ENCODE measurements at regions not wholly inside any gene's neighbourhood (a gene's known extent, or its start where the extent isn't known, plus 50 kb on each side); places are given as distances from the start of the nearest gene placed in this dataset.

- Histone ChIP-seq H3K36me3 (no peaks in the 10 kb centered on the region), H3K27me3 (no peaks in the 10 kb centered on the region), H3K4me3 (no peak overlapping the region), H3K9me3 (no peaks in the 10 kb centered on the region), H3K4me1 (no peaks in the 10 kb centered on the region), H3K27ac (no peak overlapping the region)
- in situ Hi-C loops (cut with MboI; ENCODE audit: low pct_ligation_motif_present in 1 of 4, low pct_unique_long_range_greater_than_20kb in 1 of 4, low sequenced_read_pairs in 3 of 4) (no loop called here), intact Hi-C loops (cut with DNase I; ENCODE audit: low total_unique reads) (no loop called here)
- DNase-seq = no peak
- WGBS, 2 donors (ENCODE audit: low coverage in 1 of 2) = 68 to 100% methylated on average over 1 to 4 of the region's 4 CpGs
- TF ChIP-seq POLR2AphosphoS5 (IDR thresholded peaks at IDR 0.05) (no peak), EP300 (IDR thresholded peaks at IDR 0.05; ENCODE audit: low read depth) (no peak), CTCF (IDR thresholded peaks at IDR 0.05) (no peak), POLR2A (IDR thresholded peaks at IDR 0.05) (no peak)
Measured at GRCh38 chr13:89827552-89827951, 1519.9 kb upstream of the MIR17HG start.

- 82 to 85% methylated on average over 3 of the region's 3 CpGs for WGBS, 2 donors (ENCODE audit: low coverage in 1 of 2)
- H3K27ac ChIP-seq = no peak overlapping the region
- H3K4me1 ChIP-seq = no peaks in the 10 kb centered on the region
- H3K9me3 ChIP-seq = no peaks in the 10 kb centered on the region
- H3K27me3 ChIP-seq = no peaks in the 10 kb centered on the region
- in situ Hi-C loops (cut with MboI; ENCODE audit: low pct_ligation_motif_present in 1 of 4, low pct_unique_long_range_greater_than_20kb in 1 of 4, low sequenced_read_pairs in 3 of 4) (no loop called here), intact Hi-C loops (cut with DNase I; ENCODE audit: low total_unique reads) (no loop called here)
- no peak for TF ChIP-seq EP300 (IDR thresholded peaks at IDR 0.05; ENCODE audit: low read depth)
- no peak for TF ChIP-seq CTCF (IDR thresholded peaks at IDR 0.05)
- no peak for TF ChIP-seq POLR2A (IDR thresholded peaks at IDR 0.05)
- no peak for TF ChIP-seq POLR2AphosphoS5 (IDR thresholded peaks at IDR 0.05)
- H3K4me3 ChIP-seq = no peak overlapping the region
- DNase-seq = no peak
- H3K36me3 ChIP-seq = no peaks in the 10 kb centered on the region
Measured at GRCh38 chr13:89828506-89828905, 1519.0 kb upstream of the MIR17HG start.

GRCh38 chr13:89831157-89831556, 1516.3 kb upstream of the MIR17HG start:
- H3K4me3 ChIP-seq = no peak overlapping the region
- H3K36me3 ChIP-seq = no peaks in the 10 kb centered on the region
- H3K9me3 ChIP-seq = no peaks in the 10 kb centered on the region
- no peaks in the 10 kb centered on the region for H3K27me3 ChIP-seq
- intact Hi-C loops (cut with DNase I; ENCODE audit: low total_unique reads) (no loop called here), in situ Hi-C loops (cut with MboI; ENCODE audit: low pct_ligation_motif_present in 1 of 4, low pct_unique_long_range_greater_than_20kb in 1 of 4, low sequenced_read_pairs in 3 of 4) (no loop called here)
- H3K4me1 ChIP-seq = no peaks in the 10 kb centered on the region
- TF ChIP-seq EP300 (IDR thresholded peaks at IDR 0.05; ENCODE audit: low read depth) (no peak), POLR2AphosphoS5 (IDR thresholded peaks at IDR 0.05) (no peak), CTCF (IDR thresholded peaks at IDR 0.05) (no peak), POLR2A (IDR thresholded peaks at IDR 0.05) (no peak)
- 49 to 67% methylated on average over 3 of the region's 3 CpGs for WGBS, 2 donors (ENCODE audit: low coverage in 1 of 2)
- DNase-seq = no peak
- no peak overlapping the region for H3K27ac ChIP-seq

- DNase-seq = no peak
- intact Hi-C loops (cut with DNase I; ENCODE audit: low total_unique reads) (no loop called here), in situ Hi-C loops (cut with MboI; ENCODE audit: low pct_ligation_motif_present in 1 of 4, low pct_unique_long_range_greater_than_20kb in 1 of 4, low sequenced_read_pairs in 3 of 4) (no loop called here)
- H3K9me3 ChIP-seq = no peaks in the 10 kb centered on the region
- no peak overlapping the region for H3K4me3 ChIP-seq
- TF ChIP-seq CTCF (IDR thresholded peaks at IDR 0.05) (no peak), POLR2A (IDR thresholded peaks at IDR 0.05) (no peak), EP300 (IDR thresholded peaks at IDR 0.05; ENCODE audit: low read depth) (no peak), POLR2AphosphoS5 (IDR thresholded peaks at IDR 0.05) (no peak)
- no peaks in the 10 kb centered on the region for H3K27me3 ChIP-seq
- H3K27ac ChIP-seq = no peak overlapping the region
- H3K36me3 ChIP-seq = no peaks in the 10 kb centered on the region
- 42 to 56% methylated on average over 2 of the region's 2 CpGs for WGBS, 2 donors (ENCODE audit: low coverage in 1 of 2)
- no peaks in the 10 kb centered on the region for H3K4me1 ChIP-seq
Measured at GRCh38 chr13:89832827-89833226, 1514.7 kb upstream of the MIR17HG start.
